Adrenal gland (tissue), 5 donors: ENCODE measurements at regions not wholly inside any gene's neighbourhood (a gene's known extent, or its start where the extent isn't known, plus 50 kb on each side); places are given as distances from the start of the nearest gene placed in this dataset.

Experiments used
- POLR2A ChIP-seq, 2 donors: fragments of 450-650 bp; IDR thresholded peaks; one replicate each; pipeline ENCODE4 v1.6.1; 2017; ENCODE audit warnings: antibody characterized with exemption in 2 of 2, mild to moderate bottlenecking in 2 of 2, moderate library complexity in 1 of 2
- TF ChIP-seq, protein P1 (sequence below), 6 experiments: fragments of 450-650 bp in 4 of 6; fragments of 200-600 bp in 2 of 6; sonication (generic) in 1 of 6; IDR thresholded peaks; 1 replicate in 5 of 6; 2 replicates in 1 of 6; pipeline versions ENCODE4 v1.5.1 to v1.8.0; 2016 to 2021; ENCODE audit warnings: antibody characterized with exemption in 6 of 6, mild to moderate bottlenecking in 2 of 6, moderate library complexity in 1 of 6
- donor health status: DM: no; HTN: no; CAD: no.

DNA sequence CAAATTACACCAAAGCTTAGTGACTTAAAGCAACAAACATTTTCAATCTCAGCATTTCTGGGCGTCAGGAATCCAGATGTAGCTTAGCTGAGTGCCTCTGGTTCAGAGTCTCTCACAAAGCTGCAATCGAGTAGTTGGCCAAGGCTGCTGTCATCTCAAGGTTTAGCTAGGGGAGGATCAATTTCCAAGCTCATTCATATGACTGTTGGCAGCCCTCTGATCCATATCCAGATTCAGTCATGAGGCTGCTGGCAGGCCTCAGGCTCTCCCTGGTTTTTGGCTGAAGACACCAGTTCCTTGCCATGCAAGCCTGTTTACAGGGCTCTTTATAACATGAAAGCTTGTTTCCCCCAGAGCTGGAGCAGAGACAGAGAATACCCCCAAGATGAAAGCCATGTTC is 419.5 kb upstream of the TLE4 start:
- TF ChIP-seq POLR2A (IDR thresholded peaks at IDR 0.05) = no peak
- TF ChIP-seq, protein P1, sequence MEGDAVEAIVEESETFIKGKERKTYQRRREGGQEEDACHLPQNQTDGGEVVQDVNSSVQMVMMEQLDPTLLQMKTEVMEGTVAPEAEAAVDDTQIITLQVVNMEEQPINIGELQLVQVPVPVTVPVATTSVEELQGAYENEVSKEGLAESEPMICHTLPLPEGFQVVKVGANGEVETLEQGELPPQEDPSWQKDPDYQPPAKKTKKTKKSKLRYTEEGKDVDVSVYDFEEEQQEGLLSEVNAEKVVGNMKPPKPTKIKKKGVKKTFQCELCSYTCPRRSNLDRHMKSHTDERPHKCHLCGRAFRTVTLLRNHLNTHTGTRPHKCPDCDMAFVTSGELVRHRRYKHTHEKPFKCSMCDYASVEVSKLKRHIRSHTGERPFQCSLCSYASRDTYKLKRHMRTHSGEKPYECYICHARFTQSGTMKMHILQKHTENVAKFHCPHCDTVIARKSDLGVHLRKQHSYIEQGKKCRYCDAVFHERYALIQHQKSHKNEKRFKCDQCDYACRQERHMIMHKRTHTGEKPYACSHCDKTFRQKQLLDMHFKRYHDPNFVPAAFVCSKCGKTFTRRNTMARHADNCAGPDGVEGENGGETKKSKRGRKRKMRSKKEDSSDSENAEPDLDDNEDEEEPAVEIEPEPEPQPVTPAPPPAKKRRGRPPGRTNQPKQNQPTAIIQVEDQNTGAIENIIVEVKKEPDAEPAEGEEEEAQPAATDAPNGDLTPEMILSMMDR (IDR thresholded peaks at IDR 0.05) = no peak
